Aorta (tissue), 5 donors: ENCODE measurements at regions not wholly inside any gene's neighbourhood (a gene's known extent, or its start where the extent isn't known, plus 50 kb on each side); places are given as distances from the start of the nearest gene placed in this dataset.

ENCODE experiments used
- ATAC-seq: fragments of 200-7000 bp; cut with Tn5 transposase; one replicate; pipeline ENCODE4 v1.9.1; 2022; ENCODE audit warnings: moderate library complexity; ENCODE audit not compliant: low FRiP score
- DNase-seq, 2 donors: peaks; one replicate each; pipeline ENCODE4 v3.0.0-alpha.2; 2020
- H3K27ac ChIP-seq, 2 donors: one replicate each; pipeline ENCODE4 v1.5.1; 2013; ENCODE audit warnings: low read length in 2 of 2, mild to moderate bottlenecking in 2 of 2, moderate library complexity in 2 of 2, control low read depth in 1 of 2, inconsistent platforms in 1 of 2, low read depth in 1 of 2
- H3K27me3 ChIP-seq, 2 donors: one replicate each; pipeline ENCODE4 v1.6.1; 2013; ENCODE audit warnings: control low read depth in 1 of 2, low read length in 1 of 2, mild to moderate bottlenecking in 1 of 2, moderate library complexity in 1 of 2; ENCODE audit not compliant: insufficient read depth in 2 of 2, control insufficient read depth in 1 of 2
- H3K36me3 ChIP-seq, 2 donors: one replicate each; pipeline ENCODE4 v1.6.1; 2013; ENCODE audit warnings: control low read depth in 1 of 2, low read length in 1 of 2, mild to moderate bottlenecking in 1 of 2; ENCODE audit not compliant: insufficient read depth in 2 of 2, control insufficient read depth in 1 of 2
- H3K4me1 ChIP-seq, 2 donors: one replicate each; pipeline ENCODE4 v1.6.1; 2013; ENCODE audit warnings: low read length in 2 of 2, control low read depth in 1 of 2, mild to moderate bottlenecking in 1 of 2, moderate library complexity in 1 of 2; ENCODE audit not compliant: insufficient read depth in 2 of 2, control insufficient read depth in 1 of 2
- H3K4me3 ChIP-seq, 2 donors: one replicate each; pipeline ENCODE4 v1.5.1; 2013; ENCODE audit warnings: low read length in 2 of 2, control low read depth in 1 of 2, mild to moderate bottlenecking in 1 of 2
- H3K9me3 ChIP-seq: one replicate; pipeline ENCODE4 v1.6.1; 2013; ENCODE audit warnings: mild to moderate bottlenecking, low read length; ENCODE audit not compliant: control insufficient read depth
- WGBS, 2 donors: extraction: QIAGEN DNeasy Blood & Tissue Kit; methylation state at CpG; one replicate each; pipeline ENCODE4 v1.1.7; 2013; 5-methylcytosine and 5-hydroxymethylcytosine counted together
- intact Hi-C, 2 donors: fragments of 100-400 bp; cut with DNase I; formaldehyde crosslinking; loops; one replicate each; pipeline versions ENCODE4 v1.14.2 to v1.15.0; 2022
- donor health status: healthy with polysubstance abuse.
- donor health status: Bipolar disorder and iron deficiency.
- donor health status: DM: no; HTN: no; CAD: no.
- donor health status: DM: no; HTN: no; CAD: no.
- donor health status: DM: yes; HTN: yes; CAD: no.

- Histone ChIP-seq H3K27ac (no peak overlapping the region), H3K36me3 (no peaks in the 10 kb centered on the region), H3K4me3 (no peak overlapping the region), H3K27me3 (no peaks in the 10 kb centered on the region), H3K9me3 (no peaks in the 10 kb centered on the region), H3K4me1 (no peaks in the 10 kb centered on the region)
- DNase-seq (no peak), ATAC-seq (no peak)
- 92 to 97% methylated on average over 3 of the region's 3 CpGs for WGBS, 2 donors
- intact Hi-C loops: no loop called here
Measured at GRCh38 chr6:113655761-113656160, 201.4 kb upstream of the MARCKS start.

DNA sequence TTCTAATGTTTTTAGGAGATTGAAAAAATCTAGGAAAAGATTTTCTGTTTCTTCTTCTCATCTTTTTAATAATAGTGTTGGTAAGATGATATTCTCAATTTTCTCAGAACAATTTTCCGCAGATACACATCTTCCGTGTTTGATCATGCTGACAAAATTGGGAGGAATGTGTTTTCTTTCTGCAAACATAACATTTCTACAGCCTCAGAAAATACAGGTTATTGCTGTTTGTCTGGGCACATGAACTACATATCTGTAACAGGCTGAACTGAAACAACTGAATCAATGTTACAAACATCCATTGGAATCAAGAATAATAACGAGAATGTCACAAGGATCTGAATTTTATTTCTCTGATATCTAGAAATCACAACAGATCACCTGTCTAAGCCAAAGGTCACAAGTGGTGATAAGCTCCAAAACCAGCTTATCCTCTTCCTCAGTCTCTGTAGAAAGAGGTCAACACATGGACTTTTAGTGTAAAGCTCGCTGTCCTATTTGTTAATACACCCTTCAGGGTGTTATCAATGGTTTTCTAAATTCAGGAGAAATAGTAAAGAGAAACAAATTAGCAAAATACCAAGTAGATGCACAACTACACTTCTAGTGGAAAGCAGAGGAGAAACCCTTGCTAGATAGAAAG is 197.3 kb upstream of the MARCKS start:
- H3K4me1 ChIP-seq: no peaks in the 10 kb centered on the region
- ATAC-seq (no peak), DNase-seq (no peak)
- no peak overlapping the region for H3K27ac ChIP-seq
- H3K9me3 ChIP-seq: no peaks in the 10 kb centered on the region
- 66 to 70% methylated on average over 4 of the region's 4 CpGs for WGBS, 2 donors
- no peaks in the 10 kb centered on the region for H3K36me3 ChIP-seq
- H3K4me3 ChIP-seq: no peak overlapping the region
- H3K27me3 ChIP-seq: no peaks in the 10 kb centered on the region
- intact Hi-C loops: loop anchor here in 1 of 2 donors (5.0 kb wide), 1 partner anchor 38 kb away; no protein-coding TSS in a partner anchor

DNA sequence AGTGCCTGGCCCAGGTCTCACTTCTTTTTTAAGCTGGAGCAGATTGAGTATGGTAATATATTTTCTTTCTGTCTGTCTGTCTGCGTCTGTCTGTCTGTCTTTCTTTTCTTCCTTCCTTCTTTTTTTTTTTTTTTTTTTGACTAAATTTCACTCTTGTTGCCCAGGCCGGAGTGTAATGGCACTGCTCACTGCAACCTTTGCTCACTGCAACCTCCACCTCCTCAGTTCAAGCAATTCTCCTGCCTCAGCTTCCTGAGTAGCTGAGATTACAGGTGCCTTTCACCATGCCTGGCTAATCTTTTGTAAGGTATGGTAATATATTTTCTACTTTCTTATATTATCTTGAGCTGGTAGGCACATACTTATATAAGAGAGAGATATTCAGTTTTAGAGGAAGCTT is 196.3 kb upstream of the MARCKS start:
- ATAC-seq (no peak), DNase-seq (no peak)
- no peaks in the 10 kb centered on the region for H3K36me3 ChIP-seq
- no peak overlapping the region for H3K27ac ChIP-seq
- no peaks in the 10 kb centered on the region for H3K9me3 ChIP-seq
- 59 to 61% methylated on average over 2 of the region's 2 CpGs for WGBS, 2 donors
- no peaks in the 10 kb centered on the region for H3K4me1 ChIP-seq
- no peak overlapping the region for H3K4me3 ChIP-seq
- H3K27me3 ChIP-seq: no peaks in the 10 kb centered on the region
- intact Hi-C loops: loop anchor here in 1 of 2 donors (5.0 kb wide), 1 partner anchor 39 kb away; no protein-coding TSS in a partner anchor

DNA sequence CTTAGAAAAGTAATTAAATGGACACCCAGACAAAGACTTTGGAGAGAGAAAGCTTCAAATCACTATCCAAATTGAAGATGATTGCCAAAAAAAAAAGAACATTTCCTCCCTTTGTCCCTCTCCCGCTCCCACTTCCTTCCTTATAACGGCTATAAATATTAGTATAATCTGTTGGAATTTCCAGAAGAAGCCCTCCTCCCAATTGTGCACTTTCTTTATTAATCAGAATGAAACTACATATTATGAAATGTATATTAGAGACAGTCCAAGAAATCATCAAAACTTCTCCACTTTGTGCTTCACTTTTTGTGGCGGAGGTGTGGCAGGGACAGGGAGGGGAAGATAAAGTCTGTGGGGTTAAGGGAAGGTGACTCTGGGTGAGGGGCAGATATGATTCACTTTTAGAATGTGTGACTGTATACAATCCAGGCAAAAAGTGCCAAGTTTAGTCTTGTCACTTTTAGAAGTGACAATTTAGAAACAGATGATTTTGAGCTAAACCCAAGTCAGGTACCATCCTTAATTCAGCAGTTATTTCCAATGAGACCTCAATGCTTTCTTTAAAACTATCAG is 195.0 kb upstream of the MARCKS start:
- Histone ChIP-seq H3K4me3 (no peak overlapping the region), H3K27me3 (no peaks in the 10 kb centered on the region), H3K4me1 (no peaks in the 10 kb centered on the region), H3K9me3 (no peaks in the 10 kb centered on the region), H3K27ac (no peak overlapping the region), H3K36me3 (no peaks in the 10 kb centered on the region)
- DNase-seq (no peak), ATAC-seq (no peak)
- WGBS, 2 donors: 79 to 82% methylated on average over 3 of the region's 3 CpGs
- intact Hi-C loops: loop anchor here in 1 of 2 donors (5.0 kb wide), 1 partner anchor 40 kb away; no protein-coding TSS in a partner anchor

GRCh38 chr6:113662688-113663333 is 194.3 kb upstream of the MARCKS start:
- Histone ChIP-seq H3K4me3 (no peak overlapping the region), H3K27me3 (no peaks in the 10 kb centered on the region), H3K9me3 (no peaks in the 10 kb centered on the region), H3K36me3 (no peaks in the 10 kb centered on the region), H3K27ac (no peak overlapping the region), H3K4me1 (no peaks in the 10 kb centered on the region)
- ATAC-seq (no peak), DNase-seq (no peak)
- intact Hi-C loops: loop anchor here in 1 of 2 donors (5.0 kb wide), 1 partner anchor 41 kb away; no protein-coding TSS in a partner anchor
- WGBS, 2 donors: 47 to 51% methylated on average over 2 of the region's 2 CpGs

- no peaks in the 10 kb centered on the region for H3K27me3 ChIP-seq
- ATAC-seq (no peak), DNase-seq (no peak)
- no peak overlapping the region for H3K4me3 ChIP-seq
- H3K27ac ChIP-seq: no peak overlapping the region
- H3K9me3 ChIP-seq: no peaks in the 10 kb centered on the region
- H3K36me3 ChIP-seq: no peaks in the 10 kb centered on the region
- H3K4me1 ChIP-seq: no peaks in the 10 kb centered on the region
- intact Hi-C loops: loop anchor here in 1 of 2 donors (5.0 kb wide), 1 partner anchor 43 kb away; no protein-coding TSS in a partner anchor
- 96 to 97% methylated on average over 2 of the region's 2 CpGs for WGBS, 2 donors
Measured at GRCh38 chr6:113664909-113665308, 192.2 kb upstream of the MARCKS start.

DNA sequence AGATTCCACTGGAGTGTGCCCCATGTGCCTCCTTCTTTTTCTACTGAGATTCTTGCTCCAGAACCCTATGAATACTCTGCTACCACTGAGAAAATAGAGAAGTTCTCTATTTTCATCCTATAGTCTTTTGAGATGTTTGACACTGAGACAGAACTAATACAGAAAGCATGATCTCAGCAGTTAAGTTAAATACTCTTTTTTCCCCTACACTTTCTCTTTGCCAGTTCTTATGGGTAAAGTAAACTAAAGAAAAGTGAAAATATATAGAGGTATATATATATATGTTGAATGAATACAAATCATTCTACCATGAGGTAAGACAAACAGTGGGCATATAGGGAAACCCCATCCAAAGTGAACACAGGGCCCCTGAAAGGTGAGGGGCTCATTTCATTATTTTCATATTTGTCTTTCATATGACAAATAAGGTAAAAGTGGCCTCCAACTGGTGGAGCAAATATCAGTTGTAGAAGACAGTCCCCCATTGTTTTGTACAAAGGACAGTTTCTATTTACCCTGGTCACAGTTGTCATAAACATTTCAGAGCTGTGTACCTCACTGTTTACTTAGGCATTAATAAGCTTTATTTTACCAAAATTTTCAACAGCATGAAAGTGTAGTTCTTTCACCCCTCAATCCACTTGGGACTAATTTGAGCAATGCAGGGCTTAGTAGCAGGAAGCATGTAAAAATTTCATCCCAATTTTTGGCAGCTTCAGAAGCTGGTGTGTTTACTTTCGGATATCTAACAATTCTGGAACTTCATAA is 188.3 kb upstream of the MARCKS start:
- H3K27me3 ChIP-seq: no peaks in the 10 kb centered on the region
- WGBS, 2 donors: 32 to 40% methylated on average over 1 of the region's 1 CpG
- no peak overlapping the region for H3K4me3 ChIP-seq

DNA sequence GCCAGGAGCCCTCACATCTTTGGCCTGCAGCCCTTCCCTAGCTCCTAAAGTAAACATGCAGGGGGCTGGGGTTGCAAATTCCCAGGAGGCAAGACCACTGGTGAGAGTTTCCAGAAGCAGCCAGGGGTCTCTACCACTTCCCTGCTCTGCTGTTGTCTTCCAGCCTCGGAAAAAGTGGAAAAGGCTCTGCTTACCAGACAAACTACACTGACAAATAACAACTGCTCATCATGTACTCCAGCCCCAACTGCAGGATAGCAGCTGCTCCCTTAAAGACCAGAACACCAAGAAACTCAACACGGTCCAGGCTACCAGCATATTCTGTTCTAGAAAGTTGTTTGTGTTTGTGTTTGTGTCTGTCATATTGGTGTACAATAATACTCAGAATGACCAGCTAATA is 187.5 kb upstream of the MARCKS start:
- ATAC-seq: no peak

More for the DNA sequence above, 188.3 kb upstream of the MARCKS start:
- ATAC-seq: no peak
- no peaks in the 10 kb centered on the region for H3K9me3 ChIP-seq
- no peak for DNase-seq
- intact Hi-C loops: no loop called here
- no peaks in the 10 kb centered on the region for H3K4me1 ChIP-seq
- H3K27ac ChIP-seq: no peak overlapping the region
- H3K36me3 ChIP-seq: no peaks in the 10 kb centered on the region

More for the DNA sequence above, 187.5 kb upstream of the MARCKS start:
- no peaks in the 10 kb centered on the region for H3K9me3 ChIP-seq
- H3K4me3 ChIP-seq: no peak overlapping the region
- no peak overlapping the region for H3K27ac ChIP-seq
- intact Hi-C loops: no loop called here
- WGBS, 2 donors: 77 to 82% methylated on average over 2 of the region's 2 CpGs
- DNase-seq: no peak
- H3K27me3 ChIP-seq: no peaks in the 10 kb centered on the region
- no peaks in the 10 kb centered on the region for H3K36me3 ChIP-seq
- no peaks in the 10 kb centered on the region for H3K4me1 ChIP-seq
